ENCODE measurements at regions not wholly inside any gene's neighbourhood (a gene's known extent, or its start where the extent isn't known, plus 50 kb on each side); places are given as distances from the start of the nearest gene placed in this dataset.

DNA sequence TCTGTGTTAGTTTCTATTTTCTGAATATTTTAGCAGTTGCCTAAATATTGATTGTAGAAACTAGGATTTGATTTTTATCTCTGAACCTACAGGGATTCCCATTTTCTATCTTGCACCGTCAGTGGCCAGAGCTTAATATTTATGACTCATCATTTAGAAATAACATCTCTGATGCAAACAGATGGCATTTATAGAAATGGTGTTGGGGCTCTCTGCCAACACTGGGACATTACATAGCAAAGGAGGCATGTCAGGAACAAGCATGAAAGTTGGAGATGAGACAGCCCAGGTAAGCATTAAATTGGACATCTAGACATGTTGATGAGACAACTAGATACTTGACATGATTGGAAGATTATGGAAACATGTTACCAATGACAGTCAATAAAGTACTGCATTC, 165.3 kb upstream of the SYT4 start:
- Histone ChIP-seq H3K27ac (no peak overlapping the region), H3K4me1 (no peaks in the 10 kb centered on the region), H3K4me3 (no peak overlapping the region), H3K36me3 (no peaks in the 10 kb centered on the region), H3K27me3 (no peaks in the 10 kb centered on the region), H3K9me3 (peaks cover 0 to 11% (median 0%) of the 10 kb centered on the region in 3 donors)
- in situ Hi-C loops (cut with MboI; ENCODE audit: low sequenced_read_pairs in 4 of 4) (loop anchor here in 1 of 4 donors (25.0 kb wide), 1 partner anchor 95 kb away; no protein-coding TSS in a partner anchor), intact Hi-C loops (cut with DNase I; ENCODE audit: low total_unique reads) (no loop called here)
- DNase-seq (no peak), ATAC-seq (no peak)
- TF ChIP-seq POLR2A (IDR thresholded peaks at IDR 0.05) = no peak
- no peak for TF ChIP-seq CTCF (IDR thresholded peaks at IDR 0.05 in 4 of 5, conservative IDR thresholded peaks at IDR 0.05 in 1 of 5)

DNA sequence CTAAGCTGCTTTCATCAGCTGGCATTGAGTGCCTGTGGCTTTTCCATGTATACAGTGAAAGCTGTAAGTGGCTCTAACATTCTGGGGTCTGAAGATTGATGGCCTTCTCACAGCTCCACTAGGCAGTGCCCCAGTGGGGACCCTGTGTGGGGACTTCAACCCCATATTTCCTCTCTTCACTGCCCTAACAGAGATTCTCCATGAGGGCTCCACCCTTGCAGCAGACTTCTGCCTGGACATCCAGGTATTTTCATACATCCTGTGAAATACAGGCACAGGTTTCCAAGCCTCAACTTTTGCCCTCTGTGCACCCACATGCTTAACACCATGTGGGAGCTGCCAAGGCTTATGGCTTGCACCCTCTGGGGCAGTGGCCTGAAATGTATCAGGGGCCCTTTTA, 188.2 kb upstream of the SYT4 start:
- TF ChIP-seq CTCF (IDR thresholded peaks at IDR 0.05 in 4 of 5, conservative IDR thresholded peaks at IDR 0.05 in 1 of 5) = no peak
- TF ChIP-seq POLR2A (IDR thresholded peaks at IDR 0.05) = no peak
- no peaks in the 10 kb centered on the region for H3K27me3 ChIP-seq
- no peak for DNase-seq
- no peak overlapping the region for H3K27ac ChIP-seq
- no peak for ATAC-seq
- H3K36me3 ChIP-seq = no peaks in the 10 kb centered on the region
- intact Hi-C loops (cut with DNase I; ENCODE audit: low total_unique reads) (no loop called here), in situ Hi-C loops (cut with MboI; ENCODE audit: low sequenced_read_pairs in 4 of 4) (no loop called here)
- H3K4me1 ChIP-seq = no peaks in the 10 kb centered on the region
- H3K4me3 ChIP-seq = no peak overlapping the region
- no peaks in the 10 kb centered on the region for H3K9me3 ChIP-seq

GRCh38 chr18:43471873-43472272, 194.6 kb upstream of the SYT4 start:
- in situ Hi-C loops (cut with MboI; ENCODE audit: low sequenced_read_pairs in 4 of 4) = no loop called here
- DNase-seq (no peak), ATAC-seq (no peak)
- intact Hi-C loops (cut with DNase I; ENCODE audit: low total_unique reads) = no loop called here
- Histone ChIP-seq H3K27ac (no peak overlapping the region), H3K36me3 (no peaks in the 10 kb centered on the region), H3K27me3 (no peaks in the 10 kb centered on the region), H3K4me1 (no peaks in the 10 kb centered on the region), H3K9me3 (no peaks in the 10 kb centered on the region), H3K4me3 (no peak overlapping the region)
- TF ChIP-seq POLR2A (IDR thresholded peaks at IDR 0.05) (no peak), CTCF (IDR thresholded peaks at IDR 0.05 in 4 of 5, conservative IDR thresholded peaks at IDR 0.05 in 1 of 5) (no peak)

DNA sequence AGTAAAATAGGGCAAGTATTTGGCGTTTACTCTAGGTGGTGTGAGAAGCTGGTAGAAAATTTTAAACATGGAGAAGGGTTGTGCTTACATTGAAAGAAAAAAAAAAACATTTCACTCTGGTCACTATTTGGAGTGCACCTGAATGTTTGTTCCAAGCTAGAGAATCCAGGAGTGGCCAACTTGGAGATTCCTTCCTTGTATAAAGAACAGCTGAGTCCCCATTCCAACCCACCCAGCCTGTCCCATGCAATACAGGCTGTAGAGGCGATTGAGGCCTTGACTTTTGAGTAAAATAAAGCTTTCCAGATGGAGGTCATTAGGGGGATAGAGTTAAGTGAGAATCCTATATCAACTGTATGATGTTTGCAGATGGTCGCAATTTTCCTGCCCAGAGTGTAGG, 203.8 kb upstream of the SYT4 start:
- TF ChIP-seq POLR2A (IDR thresholded peaks at IDR 0.05) (no peak), CTCF (IDR thresholded peaks at IDR 0.05 in 4 of 5, conservative IDR thresholded peaks at IDR 0.05 in 1 of 5) (no peak)
- no peaks in the 10 kb centered on the region for H3K9me3 ChIP-seq
- DNase-seq (no peak), ATAC-seq (no peak)
- no peaks in the 10 kb centered on the region for H3K4me1 ChIP-seq
- intact Hi-C loops (cut with DNase I; ENCODE audit: low total_unique reads) (no loop called here), in situ Hi-C loops (cut with MboI; ENCODE audit: low sequenced_read_pairs in 4 of 4) (no loop called here)
- no peak overlapping the region for H3K27ac ChIP-seq
- H3K4me3 ChIP-seq = no peak overlapping the region
- H3K36me3 ChIP-seq = no peaks in the 10 kb centered on the region
- no peaks in the 10 kb centered on the region for H3K27me3 ChIP-seq

- in situ Hi-C loops (cut with MboI; ENCODE audit: low sequenced_read_pairs in 4 of 4) (no loop called here), intact Hi-C loops (cut with DNase I; ENCODE audit: low total_unique reads) (no loop called here)
- H3K27me3 ChIP-seq = no peaks in the 10 kb centered on the region
- no peaks in the 10 kb centered on the region for H3K9me3 ChIP-seq
- H3K4me3 ChIP-seq = no peak overlapping the region
- TF ChIP-seq POLR2A (IDR thresholded peaks at IDR 0.05) (no peak), CTCF (IDR thresholded peaks at IDR 0.05 in 4 of 5, conservative IDR thresholded peaks at IDR 0.05 in 1 of 5) (no peak)
- no peak overlapping the region for H3K27ac ChIP-seq
- no peaks in the 10 kb centered on the region for H3K4me1 ChIP-seq
- no peaks in the 10 kb centered on the region for H3K36me3 ChIP-seq
- DNase-seq = no peak
- ATAC-seq = no peak
Measured at GRCh38 chr18:43482136-43482535, 204.8 kb upstream of the SYT4 start.
